Uterus (tissue), 3 donors: ENCODE measurements at regions not wholly inside any gene's neighbourhood (a gene's known extent, or its start where the extent isn't known, plus 50 kb on each side); places are given as distances from the start of the nearest gene placed in this dataset.

ENCODE experiments used
- DNase-seq, 2 donors: peaks; one replicate each; pipeline ENCODE4 v3.0.0-alpha.2; 2019 to 2020
- H3K27ac ChIP-seq, 2 donors: fragments of 200-600 bp; sonication (generic); 1 replicate in 1 of 2; 2 replicates in 1 of 2; pipeline ENCODE4 v1.5.1; 2016 to 2018
- H3K27me3 ChIP-seq, 2 donors: fragments of 200-600 bp; sonication (generic); one replicate each; pipeline ENCODE4 v1.5.1; 2018 to 2019; ENCODE audit warnings: control low read depth in 1 of 2
- H3K36me3 ChIP-seq, 2 donors: fragments of 200-600 bp; sonication (generic); one replicate each; pipeline ENCODE4 v1.5.1; 2019; ENCODE audit warnings: control low read depth in 1 of 2
- H3K4me1 ChIP-seq, 2 donors: fragments of 200-600 bp; sonication (generic); one replicate each; pipeline ENCODE4 v1.5.1; 2018 to 2019; ENCODE audit warnings: control low read depth in 1 of 2
- H3K4me3 ChIP-seq, 2 donors: fragments of 200-600 bp; sonication (generic); 1 replicate in 1 of 2; 2 replicates in 1 of 2; pipeline ENCODE4 v1.5.1; 2018 to 2019; ENCODE audit warnings: mild to moderate bottlenecking in 1 of 2
- H3K9me3 ChIP-seq, 2 donors: fragments of 200-600 bp; sonication (generic); one replicate each; pipeline ENCODE4 v1.5.1; 2019; ENCODE audit warnings: control low read depth in 1 of 2
- POLR2A ChIP-seq, 2 donors: fragments of 450-650 bp; IDR thresholded peaks; one replicate each; pipeline ENCODE4 v1.6.1; 2016; ENCODE audit warnings: antibody characterized with exemption in 2 of 2, mild to moderate bottlenecking in 1 of 2, moderate library complexity in 1 of 2
- intact Hi-C: fragments of 100-400 bp; cut with DNase I; formaldehyde crosslinking; loops from one replicate; pipeline ENCODE4 v1.15.1; 2023; ENCODE audit warnings: low total_unique reads
- TF ChIP-seq, protein P1 (sequence below), 4 experiments: fragments of 200-600 bp in 2 of 4; fragments of 450-650 bp in 2 of 4; sonication (generic) in 2 of 4; IDR thresholded peaks; one replicate each; pipeline ENCODE4 v1.5.1; 2016 to 2019; ENCODE audit warnings: antibody characterized with exemption in 4 of 4, mild to moderate bottlenecking in 2 of 4, moderate library complexity in 1 of 4
- donor health status: DM: yes; HTN: yes; CAD: no.

GRCh38 chr6:44059359-44060346 is 67.6 kb downstream of the MRPL14 start:
- no peak for TF ChIP-seq POLR2A (IDR thresholded peaks at IDR 0.05)
- TF ChIP-seq, protein P1, sequence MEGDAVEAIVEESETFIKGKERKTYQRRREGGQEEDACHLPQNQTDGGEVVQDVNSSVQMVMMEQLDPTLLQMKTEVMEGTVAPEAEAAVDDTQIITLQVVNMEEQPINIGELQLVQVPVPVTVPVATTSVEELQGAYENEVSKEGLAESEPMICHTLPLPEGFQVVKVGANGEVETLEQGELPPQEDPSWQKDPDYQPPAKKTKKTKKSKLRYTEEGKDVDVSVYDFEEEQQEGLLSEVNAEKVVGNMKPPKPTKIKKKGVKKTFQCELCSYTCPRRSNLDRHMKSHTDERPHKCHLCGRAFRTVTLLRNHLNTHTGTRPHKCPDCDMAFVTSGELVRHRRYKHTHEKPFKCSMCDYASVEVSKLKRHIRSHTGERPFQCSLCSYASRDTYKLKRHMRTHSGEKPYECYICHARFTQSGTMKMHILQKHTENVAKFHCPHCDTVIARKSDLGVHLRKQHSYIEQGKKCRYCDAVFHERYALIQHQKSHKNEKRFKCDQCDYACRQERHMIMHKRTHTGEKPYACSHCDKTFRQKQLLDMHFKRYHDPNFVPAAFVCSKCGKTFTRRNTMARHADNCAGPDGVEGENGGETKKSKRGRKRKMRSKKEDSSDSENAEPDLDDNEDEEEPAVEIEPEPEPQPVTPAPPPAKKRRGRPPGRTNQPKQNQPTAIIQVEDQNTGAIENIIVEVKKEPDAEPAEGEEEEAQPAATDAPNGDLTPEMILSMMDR (IDR thresholded peaks at IDR 0.05), result no peak
- Histone ChIP-seq H3K27ac (peak overlapping the region; percentile 84 to 87), H3K4me1 (peaks cover 9 to 10% of the 10 kb centered on the region in 2 donors), H3K27me3 (no peaks in the 10 kb centered on the region), H3K4me3 (no peak overlapping the region), H3K36me3 (no peaks in the 10 kb centered on the region), H3K9me3 (no peaks in the 10 kb centered on the region)
- no peak for DNase-seq
- intact Hi-C loops, result no loop called here

GRCh38 chr6:44058617-44059358 is 68.5 kb downstream of the MRPL14 start:
- peak; percentile 76 to 88 for DNase-seq
- H3K9me3 ChIP-seq, result no peaks in the 10 kb centered on the region
- peak in 1 of 2 donors; percentile 37 for TF ChIP-seq POLR2A (IDR thresholded peaks at IDR 0.05)
- TF ChIP-seq, protein P1 (IDR thresholded peaks at IDR 0.05), result no peak
- peaks cover 7 to 10% of the 10 kb centered on the region in 2 donors for H3K4me1 ChIP-seq
- H3K27me3 ChIP-seq, result no peaks in the 10 kb centered on the region
- no peaks in the 10 kb centered on the region for H3K36me3 ChIP-seq
- H3K27ac ChIP-seq, result peak overlapping the region; percentile 84 to 87
- H3K4me3 ChIP-seq, result no peak overlapping the region
- intact Hi-C loops, result no loop called here

GRCh38 chr6:44057931-44058616 is 69.2 kb downstream of the MRPL14 start:
- Histone ChIP-seq H3K4me1 (peaks cover 7 to 10% of the 10 kb centered on the region in 2 donors), H3K36me3 (no peaks in the 10 kb centered on the region), H3K27me3 (no peaks in the 10 kb centered on the region), H3K4me3 (no peak overlapping the region), H3K27ac (peak overlapping the region; percentile 84 to 87), H3K9me3 (no peaks in the 10 kb centered on the region)
- no peak for DNase-seq
- TF ChIP-seq, protein P1 (IDR thresholded peaks at IDR 0.05), result no peak
- TF ChIP-seq POLR2A (IDR thresholded peaks at IDR 0.05), result no peak
- intact Hi-C loops, result no loop called here

- peak in 1 of 2 donors; percentile 59 for DNase-seq
Measured at GRCh38 chr6:44057238-44057930, 69.9 kb downstream of the MRPL14 start.

More at GRCh38 chr6:44057238-44057930, 69.9 kb downstream of the MRPL14 start:
- Histone ChIP-seq H3K27me3 (no peaks in the 10 kb centered on the region), H3K27ac (peak overlapping the region; percentile 84 to 87), H3K9me3 (no peaks in the 10 kb centered on the region), H3K36me3 (no peaks in the 10 kb centered on the region), H3K4me3 (no peak overlapping the region), H3K4me1 (peaks cover 7 to 10% of the 10 kb centered on the region in 2 donors)
- intact Hi-C loops, result no loop called here
- no peak for TF ChIP-seq POLR2A (IDR thresholded peaks at IDR 0.05)
- TF ChIP-seq, protein P1 (IDR thresholded peaks at IDR 0.05), result no peak
